PFSK-1 (cell line): ENCODE measurements at regions not wholly inside any gene's neighbourhood (a gene's known extent, or its start where the extent isn't known, plus 50 kb on each side); places are given as distances from the start of the nearest gene placed in this dataset.

Experiments
- FOXP2 ChIP-seq: optimal IDR thresholded peaks from 2 replicates; pipeline ENCODE3; 2011; ENCODE audit warnings: borderline replicate concordance, control low read depth, inconsistent platforms; ENCODE audit not compliant: insufficient read depth; ENCODE audit errors: extremely low read length, extremely low read depth
- POLR2AphosphoS5 ChIP-seq: IDR thresholded peaks from 2 replicates; pipeline ENCODE4 v1.6.1; 2012; ENCODE audit warnings: low read depth, mild to moderate bottlenecking, control low read depth, low read length, moderate library complexity
- SIN3A ChIP-seq: IDR thresholded peaks from 2 replicates; pipeline ENCODE4 v1.6.1; 2012; ENCODE audit warnings: mild to moderate bottlenecking, low read length, moderate library complexity, borderline replicate concordance; ENCODE audit not compliant: insufficient read depth
- TAF1 ChIP-seq: IDR thresholded peaks from 2 replicates; pipeline ENCODE4 v1.6.1; 2012; ENCODE audit warnings: low read length, control low read depth, borderline replicate concordance; ENCODE audit not compliant: insufficient read depth
- TF ChIP-seq, protein P1 (sequence below), 2 experiments: IDR thresholded peaks; 2 replicates each; pipeline versions ENCODE4 v1.6.1 to v1.8.0; 2011 to 2012; ENCODE audit warnings: low read depth in 2 of 2, low read length in 2 of 2, control low read depth in 1 of 2, inconsistent platforms in 1 of 2, mild to moderate bottlenecking in 1 of 2, moderate library complexity in 1 of 2; ENCODE audit not compliant: insufficient read depth in 1 of 2

GRCh38 chr1:87864676-87865075 lies 536.0 kb downstream of the LMO4 start:
- TF ChIP-seq FOXP2: no peak
- TF ChIP-seq SIN3A: no peak
- TF ChIP-seq POLR2AphosphoS5: no peak
- no peak for TF ChIP-seq TAF1
- TF ChIP-seq, protein P1, sequence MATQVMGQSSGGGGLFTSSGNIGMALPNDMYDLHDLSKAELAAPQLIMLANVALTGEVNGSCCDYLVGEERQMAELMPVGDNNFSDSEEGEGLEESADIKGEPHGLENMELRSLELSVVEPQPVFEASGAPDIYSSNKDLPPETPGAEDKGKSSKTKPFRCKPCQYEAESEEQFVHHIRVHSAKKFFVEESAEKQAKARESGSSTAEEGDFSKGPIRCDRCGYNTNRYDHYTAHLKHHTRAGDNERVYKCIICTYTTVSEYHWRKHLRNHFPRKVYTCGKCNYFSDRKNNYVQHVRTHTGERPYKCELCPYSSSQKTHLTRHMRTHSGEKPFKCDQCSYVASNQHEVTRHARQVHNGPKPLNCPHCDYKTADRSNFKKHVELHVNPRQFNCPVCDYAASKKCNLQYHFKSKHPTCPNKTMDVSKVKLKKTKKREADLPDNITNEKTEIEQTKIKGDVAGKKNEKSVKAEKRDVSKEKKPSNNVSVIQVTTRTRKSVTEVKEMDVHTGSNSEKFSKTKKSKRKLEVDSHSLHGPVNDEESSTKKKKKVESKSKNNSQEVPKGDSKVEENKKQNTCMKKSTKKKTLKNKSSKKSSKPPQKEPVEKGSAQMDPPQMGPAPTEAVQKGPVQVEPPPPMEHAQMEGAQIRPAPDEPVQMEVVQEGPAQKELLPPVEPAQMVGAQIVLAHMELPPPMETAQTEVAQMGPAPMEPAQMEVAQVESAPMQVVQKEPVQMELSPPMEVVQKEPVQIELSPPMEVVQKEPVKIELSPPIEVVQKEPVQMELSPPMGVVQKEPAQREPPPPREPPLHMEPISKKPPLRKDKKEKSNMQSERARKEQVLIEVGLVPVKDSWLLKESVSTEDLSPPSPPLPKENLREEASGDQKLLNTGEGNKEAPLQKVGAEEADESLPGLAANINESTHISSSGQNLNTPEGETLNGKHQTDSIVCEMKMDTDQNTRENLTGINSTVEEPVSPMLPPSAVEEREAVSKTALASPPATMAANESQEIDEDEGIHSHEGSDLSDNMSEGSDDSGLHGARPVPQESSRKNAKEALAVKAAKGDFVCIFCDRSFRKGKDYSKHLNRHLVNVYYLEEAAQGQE (IDR thresholded peaks at IDR 0.05; ENCODE audit: insufficient read depth in 1 of 2, low read depth in 2 of 2, low read length in 2 of 2): no peak

DNA sequence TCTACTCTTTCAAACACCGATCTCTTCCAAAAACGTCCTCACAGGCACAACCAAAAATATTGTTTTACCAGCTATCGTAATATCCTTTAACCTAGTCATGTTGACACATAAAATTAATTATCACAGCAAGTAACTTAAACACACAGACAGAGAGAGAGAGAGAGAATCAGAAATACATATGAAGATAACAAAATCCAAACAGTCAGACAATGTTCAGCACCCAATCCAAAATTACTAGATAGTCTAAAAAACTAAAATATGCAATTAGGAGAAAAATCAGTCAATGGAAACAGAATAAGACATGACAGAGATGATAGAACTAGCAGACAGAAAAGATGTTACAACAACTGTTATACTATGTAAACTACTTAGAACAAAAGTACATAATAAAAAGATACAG lies 537.7 kb downstream of the LMO4 start:
- TF ChIP-seq POLR2AphosphoS5: no peak
- TF ChIP-seq, protein P1 (IDR thresholded peaks at IDR 0.05; ENCODE audit: insufficient read depth in 1 of 2, low read depth in 2 of 2, low read length in 2 of 2): no peak
- TF ChIP-seq SIN3A: no peak
- no peak for TF ChIP-seq TAF1
- TF ChIP-seq FOXP2: no peak

DNA sequence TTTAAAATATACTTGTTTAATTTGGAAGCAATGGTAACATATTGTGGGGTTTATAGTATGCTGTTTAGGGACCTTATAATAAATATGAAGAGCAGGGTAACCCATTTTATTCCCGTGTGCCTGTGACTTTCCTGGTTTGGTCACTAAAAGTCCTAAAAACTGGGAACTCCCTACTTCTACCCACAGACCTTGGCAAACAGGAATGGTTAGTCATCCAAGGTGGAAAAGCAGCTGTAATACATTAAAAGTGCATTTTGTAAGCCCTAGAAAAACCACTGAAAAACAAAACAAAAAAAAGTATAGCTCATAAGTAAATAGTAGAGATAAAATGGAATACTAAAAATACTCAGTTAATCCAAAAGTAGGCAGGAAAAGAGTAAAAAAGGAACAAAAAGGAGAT lies 538.9 kb downstream of the LMO4 start:
- TF ChIP-seq, protein P1 (IDR thresholded peaks at IDR 0.05; ENCODE audit: insufficient read depth in 1 of 2, low read depth in 2 of 2, low read length in 2 of 2): no peak
- TF ChIP-seq FOXP2: no peak
- TF ChIP-seq POLR2AphosphoS5: no peak

GRCh38 chr1:87869567-87869966 lies 540.9 kb downstream of the LMO4 start:
- TF ChIP-seq SIN3A (no peak), TAF1 (no peak), POLR2AphosphoS5 (no peak), FOXP2 (no peak)
- TF ChIP-seq, protein P1 (IDR thresholded peaks at IDR 0.05; ENCODE audit: insufficient read depth in 1 of 2, low read depth in 2 of 2, low read length in 2 of 2): no peak

- TF ChIP-seq FOXP2 (no peak), SIN3A (no peak), TAF1 (no peak), POLR2AphosphoS5 (no peak)
- TF ChIP-seq, protein P1 (IDR thresholded peaks at IDR 0.05; ENCODE audit: insufficient read depth in 1 of 2, low read depth in 2 of 2, low read length in 2 of 2): no peak
Measured at GRCh38 chr1:87872189-87872588, 543.5 kb downstream of the LMO4 start.
